Motor neuron (in vitro differentiated cells): ENCODE measurements at regions not wholly inside any gene's neighbourhood (a gene's known extent, or its start where the extent isn't known, plus 50 kb on each side); places are given as distances from the start of the nearest gene placed in this dataset.
"Not testable (repeated sequence)": the region's sequence is repeated elsewhere in the genome, so short reads cannot be mapped to it uniquely, and the experiment has no call there.

Experiments
- ATAC-seq, 8 experiments: fragments of 200-7000 bp; cut with Tn5 transposase; replicated peaks in 6 of 8; 2 replicates each; pipeline ENCODE4 v1.8.0; 2021; ENCODE audit warnings: mild to moderate bottlenecking in 8 of 8, moderate library complexity in 8 of 8
- H3K27ac ChIP-seq, 2 donors: fragments of 250-450 bp; sonication (Bioruptor Pico); 2 replicates each; pipeline ENCODE4 v1.9.0; 2021; ENCODE audit warnings: antibody characterized with exemption in 2 of 2, mild to moderate bottlenecking in 2 of 2, moderate library complexity in 1 of 2
- H3K4me1 ChIP-seq, 2 donors: fragments of 250-450 bp; sonication (Bioruptor Pico); replicated peaks in 1 of 2; 2 replicates each; pipeline ENCODE4 v1.6.1; 2021; ENCODE audit warnings: antibody characterized with exemption in 2 of 2, mild to moderate bottlenecking in 2 of 2, moderate library complexity in 1 of 2
- H3K4me3 ChIP-seq, 5 donors: fragments of 250-450 bp; sonication (Bioruptor Pico); 2 replicates each; pipeline ENCODE4 v1.9.0; 2021; ENCODE audit warnings: antibody characterized with exemption in 5 of 5, mild to moderate bottlenecking in 5 of 5, moderate library complexity in 4 of 5
- WGBS, 10 experiments: fragments of 450-650 bp; shearing (Covaris generic); methylation state at CpG; one replicate each; pipeline ENCODE4 v1.0.0; 2022; 5-methylcytosine and 5-hydroxymethylcytosine counted together
- in situ Hi-C, 9 experiments: fragments of 400-800 bp; cut with MboI; loops; one replicate each; pipeline ENCODE4 v1.15.0; 2021; ENCODE audit warnings: low sequenced_read_pairs in 9 of 9, low pct_unique_long_range_greater_than_20kb in 2 of 9; ENCODE audit not compliant: unreplicated experiment in 9 of 9

- H3K27ac ChIP-seq: no peak overlapping the region
- 14 to 73% (median 17%) methylated on average over 1 to 3 of the region's 4 CpGs; no CpG with 5 or more reads in 7 of the 10 experiments for WGBS, 10 experiments
- no peak for ATAC-seq
- no peak overlapping the region for H3K4me3 ChIP-seq
- in situ Hi-C loops: no loop called here
- no peaks in the 10 kb centered on the region for H3K4me1 ChIP-seq
Measured at GRCh38 chrX:85592980-85593379, 213.5 kb upstream of the POF1B start.

- in situ Hi-C loops: no loop called here
- no peak for ATAC-seq
- Histone ChIP-seq H3K4me1 (no peaks in the 10 kb centered on the region), H3K4me3 (no peak overlapping the region), H3K27ac (no peak overlapping the region)
Measured at GRCh38 chrX:85591536-85591935, 212.1 kb upstream of the POF1B start.

GRCh38 chrX:85590638-85591037 is 211.2 kb upstream of the POF1B start:
- no peak for ATAC-seq
- WGBS, 10 experiments: 0 to 73% methylated on average over 1 to 2 of the region's 2 CpGs; no CpG with 5 or more reads in 8 of the 10 experiments
- H3K27ac ChIP-seq: no peak overlapping the region
- no peak overlapping the region for H3K4me3 ChIP-seq
- no peaks in the 10 kb centered on the region for H3K4me1 ChIP-seq
- in situ Hi-C loops: no loop called here

- in situ Hi-C loops: no loop called here
- Histone ChIP-seq H3K27ac (no peak overlapping the region), H3K4me1 (peaks cover 5 to 9% of the 10 kb centered on the region in 2 donors), H3K4me3 (no peak overlapping the region)
- WGBS, 10 experiments: 0 to 86% (median 20%) methylated on average over 1 to 3 of the region's 3 CpGs; no CpG with 5 or more reads in 5 of the 10 experiments
- ATAC-seq: no peak
Measured at GRCh38 chrX:85573801-85574200, 194.3 kb upstream of the POF1B start.

GRCh38 chrX:85570496-85570895 is 191.0 kb upstream of the POF1B start:
- Histone ChIP-seq H3K27ac (no peak overlapping the region), H3K4me3 (no peak overlapping the region), H3K4me1 (peaks cover 5 to 10% of the 10 kb centered on the region in 2 donors)
- WGBS, 10 experiments: 0 to 100% (median 64%) methylated on average over 1 of the region's 1 CpG; no CpG with 5 or more reads in 7 of the 10 experiments
- no peak for ATAC-seq
- in situ Hi-C loops: no loop called here

GRCh38 chrX:85569686-85570085 is 190.2 kb upstream of the POF1B start:
- no peak overlapping the region for H3K27ac ChIP-seq
- peak in 6 of 8 experiments; percentile 14 to 98 (median 90) for ATAC-seq
- H3K4me1 ChIP-seq: peaks cover 5 to 10% of the 10 kb centered on the region in 2 donors
- H3K4me3 ChIP-seq: no peak overlapping the region
- in situ Hi-C loops: no loop called here
- WGBS, 10 experiments: 0 to 20% (median 7%) methylated on average over 1 to 4 of the region's 4 CpGs; no CpG with 5 or more reads in 6 of the 10 experiments

- Histone ChIP-seq H3K4me3 (no peak overlapping the region), H3K27ac (no peak overlapping the region), H3K4me1 (peaks cover 5 to 10% of the 10 kb centered on the region in 2 donors)
- peak in 1 of 8 experiments; percentile 27 for ATAC-seq
- in situ Hi-C loops: no loop called here
- 44% methylated on average over 1 of the region's 1 CpG; no CpG with 5 or more reads in 9 of the 10 experiments for WGBS, 10 experiments
Measured at GRCh38 chrX:85569096-85569495, 189.6 kb upstream of the POF1B start.

GRCh38 chrX:85561231-85561630 is 181.8 kb upstream of the POF1B start:
- H3K4me3 ChIP-seq: no peak overlapping the region
- 0 to 100% (median 37%) methylated on average over 1 to 3 of the region's 7 CpGs; no CpG with 5 or more reads in 7 of the 10 experiments for WGBS, 10 experiments
- in situ Hi-C loops: no loop called here
- ATAC-seq: no peak
- H3K27ac ChIP-seq: no peak overlapping the region
- no peaks in the 10 kb centered on the region for H3K4me1 ChIP-seq

- H3K27ac ChIP-seq: no peak overlapping the region
- H3K4me1 ChIP-seq: no peaks in the 10 kb centered on the region
- in situ Hi-C loops: loop anchor here in 1 of 9 experiments (25.0 kb wide), 1 partner anchor 432 kb away; no protein-coding TSS in a partner anchor
- 0 to 19% (median 7%) methylated on average over 1 to 3 of the region's 4 CpGs; no CpG with 5 or more reads in 2 of the 10 experiments for WGBS, 10 experiments
- ATAC-seq: no peak
- no peak overlapping the region for H3K4me3 ChIP-seq
Measured at GRCh38 chrX:85544609-85545008, 165.1 kb upstream of the POF1B start.

GRCh38 chrX:85543866-85544265 is 164.4 kb upstream of the POF1B start:
- no peak overlapping the region for H3K27ac ChIP-seq
- in situ Hi-C loops: loop anchor here in 1 of 9 experiments (25.0 kb wide), 1 partner anchor 432 kb away; no protein-coding TSS in a partner anchor
- no peak for ATAC-seq
- H3K4me1 ChIP-seq: no peaks in the 10 kb centered on the region
- WGBS, 10 experiments: 0 to 66% (median 29%) methylated on average over 2 to 3 of the region's 3 CpGs; no CpG with 5 or more reads in 7 of the 10 experiments
- no peak overlapping the region for H3K4me3 ChIP-seq

- WGBS, 10 experiments: 50% methylated on average over 10 of the region's 17 CpGs; no CpG with 5 or more reads in 9 of the 10 experiments
Measured at GRCh38 chrX:85529141-85529540, 149.7 kb upstream of the POF1B start.

GRCh38 chrX:85517994-85518718 is 138.7 kb upstream of the POF1B start:
- H3K4me3 ChIP-seq: no peak overlapping the region
- ATAC-seq: no peak
- no peaks in the 10 kb centered on the region for H3K4me1 ChIP-seq
- WGBS, 10 experiments: 18 to 100% (median 45%) methylated on average over 1 to 2 of the region's 2 CpGs; no CpG with 5 or more reads in 6 of the 10 experiments
- in situ Hi-C loops: no loop called here
- no peak overlapping the region for H3K27ac ChIP-seq

More at GRCh38 chrX:85529141-85529540, 149.7 kb upstream of the POF1B start:
- ATAC-seq, H3K4me1 ChIP-seq, H3K27ac ChIP-seq, H3K4me3 ChIP-seq: not testable (repeated sequence)
- in situ Hi-C loops: loop anchor here in 1 of 9 experiments (25.0 kb wide), 1 partner anchor 417 kb away; no protein-coding TSS in a partner anchor

GRCh38 chrX:85516131-85516530 is 136.7 kb upstream of the POF1B start:
- 0 to 84% (median 42%) methylated on average over 1 to 3 of the region's 3 CpGs; no CpG with 5 or more reads in 3 of the 10 experiments for WGBS, 10 experiments
- Histone ChIP-seq H3K27ac (no peak overlapping the region), H3K4me3 (no peak overlapping the region), H3K4me1 (no peaks in the 10 kb centered on the region)
- ATAC-seq: no peak
- in situ Hi-C loops: no loop called here
